Activated T-helper 1 cell treated with anti-CD3 and anti-CD28 coated beads, Interleukin-12 subunit alpha, Interleukin-12 subunit beta, Interleukin-2, Interleukin-4 antibody, amounts not matched to agents 30 ng/mL and 10 ng/mL and 1 ng/mL, durations not matched to agents 14 hours and 24 hours and 36 hours (primary cell): ENCODE measurements at regions not wholly inside any gene's neighbourhood (a gene's known extent, or its start where the extent isn't known, plus 50 kb on each side); places are given as distances from the start of the nearest gene placed in this dataset.

Experiments used
- DNase-seq: peaks from one replicate; pipeline ENCODE4 v3.0.0; 2021; ENCODE audit warnings: low spot score
- H3K27ac Mint-ChIP-seq: one replicate; pipeline ENCODE4 v1.8.0; 2021; ENCODE audit warnings: mild to moderate bottlenecking, mixed read lengths
- H3K27me3 Mint-ChIP-seq: one replicate; pipeline ENCODE4 v1.8.0; 2022; ENCODE audit warnings: mild to moderate bottlenecking, moderate library complexity, mixed read lengths; ENCODE audit not compliant: insufficient read depth
- H3K36me3 Mint-ChIP-seq: one replicate; pipeline ENCODE4 v1.8.0; 2021; ENCODE audit warnings: low read depth, mixed read lengths
- H3K4me1 Mint-ChIP-seq: one replicate; pipeline ENCODE4 v1.8.0; 2021; ENCODE audit warnings: low read depth, mixed read lengths
- H3K4me3 Mint-ChIP-seq: one replicate; pipeline ENCODE4 v1.8.0; 2021; ENCODE audit warnings: mild to moderate bottlenecking, moderate library complexity, mixed read lengths
- H3K9me3 Mint-ChIP-seq: one replicate; pipeline ENCODE4 v1.8.0; 2021; ENCODE audit warnings: mixed read lengths
- intact Hi-C: fragments of 100-400 bp; cut with micrococcal nuclease; formaldehyde crosslinking; loops from one replicate; pipeline ENCODE4 v1.15.1; 2024

- peaks cover 10% of the 10 kb centered on the region for H3K27me3 Mint-ChIP-seq
- no peaks in the 10 kb centered on the region for H3K4me1 Mint-ChIP-seq
- no peaks in the 10 kb centered on the region for H3K36me3 Mint-ChIP-seq
- H3K4me3 Mint-ChIP-seq: no peak overlapping the region
- no peak for DNase-seq
- H3K9me3 Mint-ChIP-seq: no peaks in the 10 kb centered on the region
- H3K27ac Mint-ChIP-seq: no peak overlapping the region
- intact Hi-C loops: no loop called here
These were observed 125.9 kb upstream of the SATB2 start for GRCh38 chr2:199583676-199584075.

DNA sequence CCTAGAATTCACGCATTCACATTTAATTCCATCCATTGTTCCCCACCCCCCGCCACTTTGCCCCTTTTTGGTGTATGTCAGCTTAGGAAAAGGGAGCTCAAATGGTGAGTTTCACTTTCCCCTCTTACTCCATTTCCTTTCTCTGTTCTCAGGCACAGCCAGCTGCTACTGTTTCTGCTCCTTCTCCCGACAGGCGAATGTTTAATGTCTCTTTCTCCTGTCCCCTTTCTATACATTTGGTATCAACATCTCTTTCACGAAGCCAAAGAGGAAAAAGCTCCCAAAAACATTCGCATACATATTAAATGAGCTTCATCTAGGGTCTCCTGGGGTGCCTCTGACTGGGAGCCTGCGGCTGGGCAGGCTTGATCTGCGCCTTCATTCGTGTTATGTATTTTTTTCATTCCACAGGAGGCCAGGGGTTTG, 124.2 kb upstream of the SATB2 start:
- no peak overlapping the region for H3K4me3 Mint-ChIP-seq
- H3K9me3 Mint-ChIP-seq: no peaks in the 10 kb centered on the region
- intact Hi-C loops: no loop called here
- no peak overlapping the region for H3K27ac Mint-ChIP-seq
- H3K27me3 Mint-ChIP-seq: peaks cover 7% of the 10 kb centered on the region
- DNase-seq: no peak
- H3K4me1 Mint-ChIP-seq: no peaks in the 10 kb centered on the region
- H3K36me3 Mint-ChIP-seq: no peaks in the 10 kb centered on the region

DNA sequence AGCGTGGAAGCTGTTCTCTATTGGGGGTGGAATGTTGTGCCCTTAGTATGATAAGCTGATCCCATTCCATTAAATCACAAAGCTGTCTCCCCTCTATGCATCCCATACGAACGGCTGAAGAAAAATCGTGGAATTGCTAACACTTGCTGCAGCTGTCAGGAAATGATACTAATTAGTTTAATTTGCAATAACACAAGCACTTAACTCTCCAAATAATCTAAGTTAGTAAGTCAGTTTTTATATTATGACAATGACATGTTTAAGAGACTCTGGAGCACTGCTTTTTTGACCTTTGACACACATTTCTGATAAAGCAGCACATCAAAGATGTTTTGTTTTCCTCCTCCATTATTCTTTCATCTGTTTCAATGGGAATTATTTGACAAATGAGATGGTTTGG, 123.7 kb upstream of the SATB2 start:
- peaks cover 7% of the 10 kb centered on the region for H3K27me3 Mint-ChIP-seq
- H3K36me3 Mint-ChIP-seq: no peaks in the 10 kb centered on the region
- no peak overlapping the region for H3K27ac Mint-ChIP-seq
- no peak overlapping the region for H3K4me3 Mint-ChIP-seq
- H3K9me3 Mint-ChIP-seq: no peaks in the 10 kb centered on the region
- intact Hi-C loops: no loop called here
- DNase-seq: no peak
- H3K4me1 Mint-ChIP-seq: no peaks in the 10 kb centered on the region

DNA sequence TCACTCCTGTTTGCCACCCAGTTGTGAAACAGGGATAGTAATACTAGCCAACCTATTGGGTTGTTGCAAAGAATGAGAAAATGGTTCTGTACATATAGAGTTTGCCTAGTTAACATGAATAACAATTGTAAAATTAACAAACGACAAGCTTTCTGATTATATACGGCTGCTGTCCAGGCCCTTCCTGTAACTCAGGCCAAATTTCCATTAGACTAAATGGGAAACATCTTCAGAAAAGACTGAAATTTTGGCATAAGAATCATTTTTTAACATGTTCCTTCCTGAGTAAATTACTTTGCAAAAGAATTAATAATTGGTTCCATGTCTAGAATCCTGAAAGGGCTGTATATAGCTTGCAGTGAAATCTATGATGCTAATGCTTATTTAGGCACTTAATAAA, 117.7 kb upstream of the SATB2 start:
- DNase-seq: no peak
- H3K27me3 Mint-ChIP-seq: peaks cover 8% of the 10 kb centered on the region
- no peak overlapping the region for H3K4me3 Mint-ChIP-seq
- no peak overlapping the region for H3K27ac Mint-ChIP-seq
- intact Hi-C loops: no loop called here
- no peaks in the 10 kb centered on the region for H3K9me3 Mint-ChIP-seq
- no peaks in the 10 kb centered on the region for H3K4me1 Mint-ChIP-seq
- H3K36me3 Mint-ChIP-seq: no peaks in the 10 kb centered on the region

DNA sequence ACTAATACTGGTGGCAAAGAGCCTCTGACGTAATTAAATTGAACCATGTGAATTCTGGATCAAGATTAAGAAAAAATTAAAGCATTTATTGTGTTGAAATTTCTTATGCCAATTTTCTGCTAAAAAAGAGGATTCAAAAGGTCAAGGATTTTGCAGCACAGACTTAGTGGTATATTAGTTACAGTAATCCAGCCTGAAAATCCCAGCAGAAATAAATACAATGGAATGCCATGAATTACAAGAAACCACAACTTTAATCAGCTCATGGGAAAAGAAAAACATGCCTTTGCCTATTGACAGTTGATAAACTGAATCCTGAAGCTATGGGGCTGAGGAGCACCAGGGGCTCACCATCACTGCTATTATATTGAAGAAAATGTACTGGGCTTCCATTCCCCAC, 114.8 kb upstream of the SATB2 start:
- intact Hi-C loops: no loop called here
- Mint-ChIP-seq H3K9me3 (no peaks in the 10 kb centered on the region), H3K27ac (no peak overlapping the region), H3K27me3 (peaks cover 7% of the 10 kb centered on the region), H3K36me3 (no peaks in the 10 kb centered on the region), H3K4me3 (no peak overlapping the region), H3K4me1 (no peaks in the 10 kb centered on the region)
- DNase-seq: no peak

DNA sequence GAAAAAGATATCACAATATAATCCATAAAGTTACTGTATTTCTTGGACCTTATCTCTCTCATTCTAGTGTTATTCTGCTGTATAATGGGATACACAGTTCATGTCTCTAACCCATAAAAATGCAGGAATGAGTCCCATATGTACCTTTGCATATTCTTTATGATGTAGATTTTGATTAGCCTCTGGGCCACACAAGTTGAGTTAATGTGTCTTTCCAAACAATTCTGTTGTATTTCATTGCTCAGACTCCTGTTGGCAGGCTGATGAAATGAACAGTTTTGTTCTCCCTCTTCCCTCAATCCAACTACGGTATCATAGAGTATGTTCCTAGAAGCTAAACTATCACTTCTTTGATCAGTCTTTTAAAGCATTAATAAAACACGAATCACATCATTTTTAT, 113.2 kb upstream of the SATB2 start:
- Mint-ChIP-seq H3K4me3 (no peak overlapping the region), H3K27ac (no peak overlapping the region), H3K36me3 (no peaks in the 10 kb centered on the region), H3K27me3 (peaks cover 4% of the 10 kb centered on the region), H3K9me3 (no peaks in the 10 kb centered on the region), H3K4me1 (no peaks in the 10 kb centered on the region)
- intact Hi-C loops: no loop called here
- no peak for DNase-seq

GRCh38 chr2:199569336-199569735, 111.6 kb upstream of the SATB2 start:
- no peaks in the 10 kb centered on the region for H3K36me3 Mint-ChIP-seq
- H3K27ac Mint-ChIP-seq: no peak overlapping the region
- no peak for DNase-seq
- H3K27me3 Mint-ChIP-seq: peaks cover 4% of the 10 kb centered on the region
- H3K4me1 Mint-ChIP-seq: no peaks in the 10 kb centered on the region
- no peak overlapping the region for H3K4me3 Mint-ChIP-seq
- no peaks in the 10 kb centered on the region for H3K9me3 Mint-ChIP-seq
- intact Hi-C loops: no loop called here

GRCh38 chr2:199558156-199558555, 100.4 kb upstream of the SATB2 start:
- Mint-ChIP-seq H3K4me3 (no peak overlapping the region), H3K4me1 (no peaks in the 10 kb centered on the region), H3K9me3 (no peaks in the 10 kb centered on the region), H3K27ac (no peak overlapping the region), H3K27me3 (peaks cover 1% of the 10 kb centered on the region), H3K36me3 (no peaks in the 10 kb centered on the region)
- DNase-seq: no peak
- intact Hi-C loops: no loop called here

DNA sequence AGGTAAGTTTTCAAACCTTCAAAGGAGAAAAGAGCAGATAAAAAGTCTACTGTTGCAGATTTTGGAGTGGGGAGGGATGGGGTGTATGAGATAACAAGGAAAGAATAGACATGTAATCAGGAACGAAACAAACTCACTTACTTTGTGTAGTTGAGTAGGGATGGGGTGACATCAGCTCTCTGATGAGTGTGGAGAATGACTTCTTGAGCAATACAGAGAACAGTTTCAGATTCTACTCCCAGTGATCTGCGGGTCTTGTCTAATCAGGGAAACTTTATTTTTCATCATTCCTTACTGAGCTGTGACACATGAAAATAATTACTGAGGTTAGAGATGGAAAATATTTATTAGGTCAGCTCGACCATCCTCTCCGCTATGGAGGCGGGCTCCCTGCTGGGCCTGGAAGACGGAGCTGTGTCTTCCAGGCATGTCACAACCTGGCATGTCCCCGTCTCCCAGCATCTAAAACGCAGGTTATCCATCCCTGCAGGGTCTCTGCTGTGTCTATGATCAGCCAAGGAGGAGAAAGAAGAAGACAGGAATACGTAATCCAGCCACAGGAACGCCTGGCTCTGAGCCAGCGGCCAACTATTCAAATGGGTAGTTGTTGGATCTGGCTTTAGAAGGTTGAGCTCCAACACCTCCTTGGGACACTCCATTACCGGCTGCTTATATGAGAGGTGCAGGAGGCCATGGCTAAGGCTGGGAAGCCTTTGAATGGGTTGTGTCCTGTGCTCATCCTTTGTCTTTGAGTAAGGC, 99.0 kb upstream of the SATB2 start:
- Mint-ChIP-seq H3K4me1 (no peaks in the 10 kb centered on the region), H3K27me3 (peaks cover 5% of the 10 kb centered on the region), H3K36me3 (no peaks in the 10 kb centered on the region), H3K27ac (no peak overlapping the region), H3K9me3 (no peaks in the 10 kb centered on the region), H3K4me3 (no peak overlapping the region)
- DNase-seq: no peak
- intact Hi-C loops: no loop called here

- no peak overlapping the region for H3K27ac Mint-ChIP-seq
These were observed 96.3 kb upstream of the SATB2 start for GRCh38 chr2:199554026-199554425.

GRCh38 chr2:199552141-199552540, 94.4 kb upstream of the SATB2 start:
- no peak overlapping the region for H3K4me3 Mint-ChIP-seq
- DNase-seq: no peak
- no peaks in the 10 kb centered on the region for H3K4me1 Mint-ChIP-seq
- no peaks in the 10 kb centered on the region for H3K9me3 Mint-ChIP-seq
- no peak overlapping the region for H3K27ac Mint-ChIP-seq
- intact Hi-C loops: no loop called here
- peaks cover 3% of the 10 kb centered on the region for H3K27me3 Mint-ChIP-seq
- H3K36me3 Mint-ChIP-seq: no peaks in the 10 kb centered on the region

More at GRCh38 chr2:199554026-199554425, 96.3 kb upstream of the SATB2 start:
- Mint-ChIP-seq H3K36me3 (no peaks in the 10 kb centered on the region), H3K4me1 (no peaks in the 10 kb centered on the region), H3K27me3 (peaks cover 3% of the 10 kb centered on the region), H3K9me3 (no peaks in the 10 kb centered on the region), H3K4me3 (no peak overlapping the region)
- intact Hi-C loops: no loop called here
- DNase-seq: no peak

- Mint-ChIP-seq H3K4me1 (no peaks in the 10 kb centered on the region), H3K36me3 (no peaks in the 10 kb centered on the region), H3K27ac (no peak overlapping the region), H3K9me3 (no peaks in the 10 kb centered on the region), H3K4me3 (no peak overlapping the region), H3K27me3 (no peaks in the 10 kb centered on the region)
- intact Hi-C loops: no loop called here
- no peak for DNase-seq
These were observed 86.0 kb upstream of the SATB2 start for GRCh38 chr2:199543606-199544172.

DNA sequence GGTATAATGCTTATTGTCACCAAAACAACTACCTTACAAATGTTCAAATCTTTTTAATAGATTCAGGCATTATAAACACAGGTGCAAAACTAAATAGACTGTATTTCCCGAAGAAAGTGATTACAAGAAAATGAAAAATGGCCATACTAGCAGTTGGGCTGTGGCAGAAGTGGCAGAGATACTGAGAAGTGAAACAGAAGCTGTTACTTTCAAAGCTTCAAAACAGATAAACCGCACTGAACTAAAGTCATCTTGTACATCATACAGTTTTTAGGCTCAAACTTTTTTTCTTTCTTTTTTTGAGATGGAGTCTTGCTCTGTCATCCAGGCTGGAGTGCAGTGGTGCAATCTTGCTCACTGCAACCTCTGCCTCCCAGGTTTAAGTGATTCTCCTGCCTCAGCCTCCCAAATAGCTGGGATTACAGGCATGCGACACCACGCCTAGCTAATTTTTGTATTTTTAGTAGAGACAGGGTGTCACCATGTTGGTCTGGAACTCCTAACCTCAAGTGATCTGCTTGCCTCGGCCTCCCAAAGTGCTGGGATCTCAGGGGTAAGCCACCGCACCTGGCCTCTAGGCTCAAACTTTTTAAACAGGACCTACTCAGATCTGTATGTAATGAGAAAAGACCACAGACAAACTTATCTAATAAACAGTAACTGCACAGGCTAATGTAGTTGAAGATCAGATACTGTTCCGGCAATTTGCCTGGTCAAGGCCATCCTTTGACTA, 77.9 kb upstream of the SATB2 start:
- DNase-seq: no peak
- Mint-ChIP-seq H3K27me3 (peaks cover 2% of the 10 kb centered on the region), H3K4me1 (no peaks in the 10 kb centered on the region), H3K4me3 (no peak overlapping the region), H3K36me3 (no peaks in the 10 kb centered on the region), H3K27ac (no peak overlapping the region), H3K9me3 (no peaks in the 10 kb centered on the region)
- intact Hi-C loops: no loop called here
